Neural progenitor cell (in vitro differentiated cells): ENCODE measurements at regions not wholly inside any gene's neighbourhood (a gene's known extent, or its start where the extent isn't known, plus 50 kb on each side); places are given as distances from the start of the nearest gene placed in this dataset.

Experiments
- DNase-seq: peaks from one replicate; pipeline ENCODE4 v3.0.0-alpha.2; 2016; ENCODE audit warnings: low spot score
- H2AFZ ChIP-seq: fragments of 200-600 bp; sonication (generic); replicated peaks from 2 replicates; pipeline ENCODE4 v1.6.1; 2016; ENCODE audit warnings: antibody characterized with exemption
- H3F3A ChIP-seq: fragments of 200-600 bp; sonication (generic); 2 replicates; pipeline ENCODE4 v1.6.1; 2016; ENCODE audit warnings: antibody characterized with exemption, low read depth
- H3K27ac ChIP-seq: fragments of 200-600 bp; sonication (generic); 2 replicates; pipeline ENCODE4 v1.5.1; 2016; ENCODE audit warnings: mild to moderate bottlenecking
- H3K27me3 ChIP-seq: fragments of 200-600 bp; sonication (generic); 2 replicates; pipeline ENCODE4 v1.6.1; 2016; ENCODE audit warnings: mild to moderate bottlenecking, moderate library complexity
- H3K36me3 ChIP-seq: fragments of 200-600 bp; sonication (generic); 2 replicates; pipeline ENCODE4 v1.5.1; 2016
- H3K4me1 ChIP-seq: fragments of 200-600 bp; sonication (generic); 2 replicates; pipeline ENCODE4 v1.6.1; 2016; ENCODE audit warnings: mixed run types
- H3K4me2 ChIP-seq: fragments of 200-600 bp; sonication (generic); 2 replicates; pipeline ENCODE4 v1.6.1; 2016
- H3K4me3 ChIP-seq: fragments of 200-600 bp; sonication (generic); 2 replicates; pipeline ENCODE4 v1.5.1; 2016
- H3K79me2 ChIP-seq: fragments of 200-600 bp; sonication (generic); 2 replicates; pipeline ENCODE4 v1.6.1; 2016; ENCODE audit warnings: low read depth
- H3K9ac ChIP-seq: fragments of 200-600 bp; sonication (generic); 2 replicates; pipeline ENCODE4 v1.6.1; 2016
- H3K9me3 ChIP-seq: fragments of 200-600 bp; sonication (generic); 2 replicates; pipeline ENCODE4 v1.5.1; 2016; ENCODE audit warnings: low read depth
- H4K20me1 ChIP-seq: fragments of 200-600 bp; sonication (generic); 2 replicates; pipeline ENCODE4 v1.6.1; 2016; ENCODE audit warnings: low read depth
- H3K27ac Mint-ChIP-seq: 3 replicates; pipeline ENCODE4 v1.8.0; 2021; ENCODE audit warnings: mixed read lengths
- H3K27me3 Mint-ChIP-seq: 2 replicates; pipeline ENCODE4 v1.8.0; 2022; ENCODE audit warnings: low read depth, mild to moderate bottlenecking, inconsistent platforms, moderate library complexity, mixed read lengths; ENCODE audit not compliant: insufficient read depth
- H3K36me3 Mint-ChIP-seq: 3 replicates; pipeline ENCODE4 v1.8.0; 2021; ENCODE audit warnings: mixed read lengths
- H3K4me1 Mint-ChIP-seq: 3 replicates; pipeline ENCODE4 v1.8.0; 2021; ENCODE audit warnings: mixed read lengths
- H3K4me3 Mint-ChIP-seq: 3 replicates; pipeline ENCODE4 v1.8.0; 2021; ENCODE audit warnings: mild to moderate bottlenecking, moderate library complexity, mixed read lengths
- H3K9me3 Mint-ChIP-seq: 3 replicates; pipeline ENCODE4 v1.8.0; 2020; ENCODE audit warnings: mixed read lengths
- EZH2 ChIP-seq: fragments of 200-600 bp; sonication (generic); IDR thresholded peaks from 2 replicates; pipeline ENCODE4 v1.6.1; 2017; ENCODE audit warnings: antibody characterized with exemption, mild to moderate bottlenecking, moderate library complexity
- EZH2phosphoT487 ChIP-seq: fragments of 200-600 bp; sonication (generic); IDR thresholded peaks from 2 replicates; pipeline ENCODE4 v1.6.1; 2017; ENCODE audit warnings: antibody characterized with exemption
- TF ChIP-seq, protein P1 (sequence below): fragments of 200-600 bp; sonication (generic); IDR thresholded peaks from 2 replicates; pipeline ENCODE4 v1.5.1; 2017; ENCODE audit warnings: antibody characterized with exemption, mild to moderate bottlenecking

DNA sequence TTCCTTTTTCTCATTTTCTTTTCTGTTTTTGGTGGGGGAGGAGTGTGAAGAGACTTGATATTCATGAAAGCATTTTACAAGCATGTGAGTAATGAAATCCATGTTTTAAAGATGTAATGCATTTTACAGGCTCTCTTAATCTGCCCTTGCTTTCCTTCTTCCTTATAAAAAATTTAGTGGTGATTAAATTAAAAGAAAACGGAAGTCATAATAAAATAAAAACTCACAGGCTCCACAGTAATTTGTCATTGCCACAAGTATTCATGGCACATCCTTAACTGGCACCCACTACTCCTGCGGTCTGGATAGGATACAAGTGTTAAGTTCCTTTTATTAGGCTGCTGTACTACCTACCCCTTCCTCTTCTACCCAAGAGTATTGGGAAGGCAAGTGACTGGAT lies 241.2 kb downstream of the SLC4A3 start:
- Histone ChIP-seq H3K36me3 (no peaks in the 10 kb centered on the region), H3F3A (peaks cover 31% of the 10 kb centered on the region)
- H3K27me3 Mint-ChIP-seq = peaks cover 4% of the 10 kb centered on the region

DNA sequence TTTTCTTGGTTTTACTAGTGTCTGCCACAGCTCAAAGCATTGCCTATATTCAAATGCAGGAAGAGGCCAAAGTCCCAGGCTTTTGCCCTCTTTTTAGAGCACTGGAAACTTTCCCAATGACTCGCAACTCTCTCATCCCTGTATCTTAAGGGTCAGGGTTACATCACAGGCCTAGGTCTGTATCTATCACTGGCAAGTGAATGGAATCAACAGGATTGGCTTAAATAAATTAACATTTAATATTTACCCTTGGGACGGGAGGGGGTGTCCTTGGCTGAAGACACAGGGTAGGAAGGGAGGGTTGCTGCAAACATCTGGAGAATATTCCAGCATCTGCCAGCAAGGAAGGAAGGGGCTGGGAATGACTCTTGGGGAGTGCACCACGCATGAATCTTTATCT lies 242.6 kb downstream of the SLC4A3 start:
- H3K9ac ChIP-seq = no peak overlapping the region
- no peak overlapping the region for H3K4me2 ChIP-seq

More for the DNA sequence above, 241.2 kb downstream of the SLC4A3 start:
- Histone ChIP-seq H4K20me1 (no peaks in the 10 kb centered on the region), H3K27me3 (no peaks in the 10 kb centered on the region), H3K4me2 (no peak overlapping the region), H3K79me2 (no peaks in the 10 kb centered on the region), H3K4me1 (peaks cover 30% of the 10 kb centered on the region), H2AFZ (no peak overlapping the region), H3K27ac (no peak overlapping the region), H3K9ac (no peak overlapping the region), H3K9me3 (no peaks in the 10 kb centered on the region), H3K4me3 (no peak overlapping the region)
- H3K36me3 Mint-ChIP-seq = peaks cover 7% of the 10 kb centered on the region
- H3K9me3 Mint-ChIP-seq = peaks cover 18% of the 10 kb centered on the region
- no peak for TF ChIP-seq EZH2phosphoT487
- TF ChIP-seq, protein P1, sequence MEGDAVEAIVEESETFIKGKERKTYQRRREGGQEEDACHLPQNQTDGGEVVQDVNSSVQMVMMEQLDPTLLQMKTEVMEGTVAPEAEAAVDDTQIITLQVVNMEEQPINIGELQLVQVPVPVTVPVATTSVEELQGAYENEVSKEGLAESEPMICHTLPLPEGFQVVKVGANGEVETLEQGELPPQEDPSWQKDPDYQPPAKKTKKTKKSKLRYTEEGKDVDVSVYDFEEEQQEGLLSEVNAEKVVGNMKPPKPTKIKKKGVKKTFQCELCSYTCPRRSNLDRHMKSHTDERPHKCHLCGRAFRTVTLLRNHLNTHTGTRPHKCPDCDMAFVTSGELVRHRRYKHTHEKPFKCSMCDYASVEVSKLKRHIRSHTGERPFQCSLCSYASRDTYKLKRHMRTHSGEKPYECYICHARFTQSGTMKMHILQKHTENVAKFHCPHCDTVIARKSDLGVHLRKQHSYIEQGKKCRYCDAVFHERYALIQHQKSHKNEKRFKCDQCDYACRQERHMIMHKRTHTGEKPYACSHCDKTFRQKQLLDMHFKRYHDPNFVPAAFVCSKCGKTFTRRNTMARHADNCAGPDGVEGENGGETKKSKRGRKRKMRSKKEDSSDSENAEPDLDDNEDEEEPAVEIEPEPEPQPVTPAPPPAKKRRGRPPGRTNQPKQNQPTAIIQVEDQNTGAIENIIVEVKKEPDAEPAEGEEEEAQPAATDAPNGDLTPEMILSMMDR = no peak
- no peak overlapping the region for H3K4me3 Mint-ChIP-seq
- H3K27ac Mint-ChIP-seq = no peak overlapping the region
- peaks cover 47% of the 10 kb centered on the region for H3K4me1 Mint-ChIP-seq
- no peak for DNase-seq

GRCh38 chr2:219871351-219871750 lies 243.9 kb downstream of the SLC4A3 start:
- peak overlapping the region; percentile 60 for H3K4me3 Mint-ChIP-seq
- H3K27me3 Mint-ChIP-seq = peaks cover 8% of the 10 kb centered on the region
- Histone ChIP-seq H3F3A (peaks cover 31% of the 10 kb centered on the region), H4K20me1 (no peaks in the 10 kb centered on the region), H3K4me3 (no peak overlapping the region), H2AFZ (no peak overlapping the region), H3K9ac (no peak overlapping the region), H3K79me2 (no peaks in the 10 kb centered on the region), H3K4me1 (peaks cover 30% of the 10 kb centered on the region), H3K27ac (peak overlapping the region; percentile 50), H3K9me3 (no peaks in the 10 kb centered on the region), H3K27me3 (no peaks in the 10 kb centered on the region), H3K4me2 (peak overlapping the region; percentile 53), H3K36me3 (no peaks in the 10 kb centered on the region)
- H3K36me3 Mint-ChIP-seq = peaks cover 5% of the 10 kb centered on the region
- H3K27ac Mint-ChIP-seq = peak overlapping the region; percentile 99
- peak; percentile 80 for DNase-seq
- H3K4me1 Mint-ChIP-seq = peaks cover 36% of the 10 kb centered on the region
- peaks cover 13% of the 10 kb centered on the region for H3K9me3 Mint-ChIP-seq
- no peak for TF ChIP-seq EZH2phosphoT487
- TF ChIP-seq EZH2 = no peak
- TF ChIP-seq, protein P1 = no peak

More for the DNA sequence above, 242.6 kb downstream of the SLC4A3 start:
- H3K27me3 Mint-ChIP-seq = peaks cover 8% of the 10 kb centered on the region
- no peak overlapping the region for H2AFZ ChIP-seq
- peak overlapping the region; percentile 53 for H3K27ac ChIP-seq
- peaks cover 30% of the 10 kb centered on the region for H3K4me1 ChIP-seq
- no peaks in the 10 kb centered on the region for H3K36me3 ChIP-seq
- DNase-seq = no peak
- H3K9me3 Mint-ChIP-seq = peaks cover 13% of the 10 kb centered on the region
- H3K4me3 Mint-ChIP-seq = no peak overlapping the region
- H3K4me3 ChIP-seq = no peak overlapping the region
- peaks cover 7% of the 10 kb centered on the region for H3K36me3 Mint-ChIP-seq
- peak overlapping the region; percentile 99 for H3K27ac Mint-ChIP-seq
- H3K4me1 Mint-ChIP-seq = peaks cover 36% of the 10 kb centered on the region
- peaks cover 31% of the 10 kb centered on the region for H3F3A ChIP-seq
- H3K9me3 ChIP-seq = no peaks in the 10 kb centered on the region
- H3K27me3 ChIP-seq = no peaks in the 10 kb centered on the region
- H3K79me2 ChIP-seq = no peaks in the 10 kb centered on the region
- H4K20me1 ChIP-seq = no peaks in the 10 kb centered on the region
- TF ChIP-seq EZH2phosphoT487 = no peak
- TF ChIP-seq, protein P1 = no peak
- TF ChIP-seq EZH2 = no peak
